ENCODE measurements at regions not wholly inside any gene's neighbourhood (a gene's known extent, or its start where the extent isn't known, plus 50 kb on each side); places are given as distances from the start of the nearest gene placed in this dataset.
A peak's percentile ranks its signal among the peaks of the same experiment; 100 is the strongest.

GRCh38 chr5:56480078-56480704 lies 247.1 kb upstream of the ANKRD55 start (continued):
- TF ChIP-seq SATB2 (CRISPR knock-in tag; IDR thresholded peaks at IDR 0.05) (no peak), HOXA9 (CRISPR knock-in tag; IDR thresholded peaks at IDR 0.05; ENCODE audit: borderline replicate concordance) (no peak), ZKSCAN1 (IDR thresholded peaks at IDR 0.05; ENCODE audit: low read length) (no peak), FOXK2 (IDR thresholded peaks at IDR 0.05) (peak; percentile 68; the same call in 1 of the 2 replicates), ZNF17 (CRISPR knock-in tag; IDR thresholded peaks at IDR 0.05) (no peak), FOXK1 (CRISPR knock-in tag; IDR thresholded peaks at IDR 0.05; ENCODE audit: borderline replicate concordance, low read depth) (peak; percentile 45; the same call in 1 of the 2 replicates), NAIF1 (CRISPR knock-in tag; IDR thresholded peaks at IDR 0.05; ENCODE audit: borderline replicate concordance) (peak; percentile 64; the same call in 1 of the 2 replicates), ZNF446 (CRISPR knock-in tag; IDR thresholded peaks at IDR 0.05) (no peak), IRF9 (CRISPR knock-in tag; IDR thresholded peaks at IDR 0.05; ENCODE audit: borderline replicate concordance) (no peak; the same call in 1 of the 2 replicates), ZNF160 (CRISPR knock-in tag; IDR thresholded peaks at IDR 0.05) (0 out of 2 replicates have a peak, but pooled peaks have one; percentile 19), MAF1 (CRISPR knock-in tag; IDR thresholded peaks at IDR 0.05; ENCODE audit: borderline replicate concordance) (no peak), REL (CRISPR knock-in tag; conservative IDR thresholded peaks at IDR 0.05) (no peak), NR2C2 (CRISPR knock-in tag; IDR thresholded peaks at IDR 0.05; ENCODE audit: borderline replicate concordance) (no peak; the same call in 1 of the 2 replicates), ZNF839 (CRISPR knock-in tag; IDR thresholded peaks at IDR 0.05; ENCODE audit: borderline replicate concordance) (no peak), KLF13 (CRISPR knock-in tag; IDR thresholded peaks at IDR 0.05) (no peak), ZMAT3 (CRISPR knock-in tag; conservative IDR thresholded peaks at IDR 0.05) (no peak), MYC (CRISPR knock-in tag; IDR thresholded peaks at IDR 0.05; ENCODE audit: borderline replicate concordance) (peak; percentile 64; the same call in 1 of the 2 replicates), ZFP36 (IDR thresholded peaks at IDR 0.05; ENCODE audit: borderline replicate concordance, low read depth, low read length, partially characterized antibody) (no peak), RNF219 (CRISPR knock-in tag; IDR thresholded peaks at IDR 0.05) (no peak), ZFP82 (CRISPR knock-in tag; IDR thresholded peaks at IDR 0.05; ENCODE audit: borderline replicate concordance) (peak; percentile 62; the same call in 1 of the 2 replicates), ZNF761 (CRISPR knock-in tag; conservative IDR thresholded peaks at IDR 0.05) (no peak), ZNF503 (CRISPR knock-in tag; IDR thresholded peaks at IDR 0.05) (peak; percentile 83), ZNF577 (CRISPR knock-in tag; IDR thresholded peaks at IDR 0.05; ENCODE audit: borderline replicate concordance, low read depth) (no peak)

Data from HepG2 (cell line).